ENCODE measurements at regions not wholly inside any gene's neighbourhood (a gene's known extent, or its start where the extent isn't known, plus 50 kb on each side); places are given as distances from the start of the nearest gene placed in this dataset.

DNA sequence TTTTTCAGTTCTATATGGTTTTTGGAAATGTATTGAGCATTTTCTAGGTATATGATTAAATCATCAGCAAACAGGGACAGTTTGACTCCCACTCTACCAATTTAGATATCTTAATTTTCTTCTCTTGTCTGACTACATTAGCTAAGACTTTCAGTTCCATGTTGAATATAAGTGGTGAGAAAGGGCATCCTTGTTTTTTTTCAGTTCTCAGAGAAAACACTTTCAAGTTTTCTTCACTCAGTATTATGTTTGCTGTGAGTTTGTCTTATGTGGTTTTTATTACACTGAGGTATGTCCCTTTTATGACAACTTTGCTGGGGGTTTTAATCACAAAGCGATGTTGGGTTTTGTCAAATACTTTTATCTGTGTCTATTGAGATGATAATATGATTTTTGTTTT is 352.6 kb downstream of the KDM5D start:
- TF ChIP-seq, protein P1, sequence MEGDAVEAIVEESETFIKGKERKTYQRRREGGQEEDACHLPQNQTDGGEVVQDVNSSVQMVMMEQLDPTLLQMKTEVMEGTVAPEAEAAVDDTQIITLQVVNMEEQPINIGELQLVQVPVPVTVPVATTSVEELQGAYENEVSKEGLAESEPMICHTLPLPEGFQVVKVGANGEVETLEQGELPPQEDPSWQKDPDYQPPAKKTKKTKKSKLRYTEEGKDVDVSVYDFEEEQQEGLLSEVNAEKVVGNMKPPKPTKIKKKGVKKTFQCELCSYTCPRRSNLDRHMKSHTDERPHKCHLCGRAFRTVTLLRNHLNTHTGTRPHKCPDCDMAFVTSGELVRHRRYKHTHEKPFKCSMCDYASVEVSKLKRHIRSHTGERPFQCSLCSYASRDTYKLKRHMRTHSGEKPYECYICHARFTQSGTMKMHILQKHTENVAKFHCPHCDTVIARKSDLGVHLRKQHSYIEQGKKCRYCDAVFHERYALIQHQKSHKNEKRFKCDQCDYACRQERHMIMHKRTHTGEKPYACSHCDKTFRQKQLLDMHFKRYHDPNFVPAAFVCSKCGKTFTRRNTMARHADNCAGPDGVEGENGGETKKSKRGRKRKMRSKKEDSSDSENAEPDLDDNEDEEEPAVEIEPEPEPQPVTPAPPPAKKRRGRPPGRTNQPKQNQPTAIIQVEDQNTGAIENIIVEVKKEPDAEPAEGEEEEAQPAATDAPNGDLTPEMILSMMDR (IDR thresholded peaks at IDR 0.05) = no peak

DNA sequence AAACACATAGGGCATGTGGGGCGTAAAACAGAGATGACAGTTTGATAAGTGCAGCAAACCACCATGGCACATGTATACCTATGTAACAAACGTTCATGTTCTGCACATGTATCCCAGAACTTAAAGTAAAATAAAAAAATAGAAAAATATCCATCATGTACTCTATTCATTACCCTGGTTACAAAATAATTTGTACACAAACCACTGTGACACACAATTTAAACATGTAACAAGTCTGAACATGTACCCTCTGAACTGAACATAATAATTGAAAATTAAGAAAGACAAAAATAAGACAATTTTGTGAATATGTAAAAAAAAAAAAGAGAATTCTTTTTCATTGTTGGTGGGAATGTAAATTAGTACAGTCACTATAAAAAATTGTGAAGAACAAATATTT is 379.2 kb downstream of the KDM5D start:
- TF ChIP-seq, protein P1 (IDR thresholded peaks at IDR 0.05) = no peak

DNA sequence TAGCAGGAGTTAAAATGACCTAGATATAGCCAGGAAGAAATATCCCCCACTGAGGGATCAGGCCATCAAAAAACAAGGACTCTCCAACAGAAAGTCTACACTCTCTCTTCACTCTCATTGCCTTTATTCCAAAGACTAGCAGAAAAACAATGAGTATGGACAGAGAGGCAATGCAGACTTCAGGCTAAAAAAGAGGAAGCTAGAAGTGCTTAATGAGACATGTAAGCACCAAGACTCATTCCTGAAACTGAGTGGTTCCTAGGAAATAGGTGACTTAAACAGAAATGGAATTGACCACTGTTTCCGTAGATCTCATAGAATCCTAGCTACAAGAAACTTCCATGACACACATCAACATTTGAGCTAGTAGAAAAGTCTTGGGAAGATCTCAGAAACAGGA is 387.3 kb downstream of the KDM5D start:
- TF ChIP-seq, protein P1 (IDR thresholded peaks at IDR 0.05) = no peak

DNA sequence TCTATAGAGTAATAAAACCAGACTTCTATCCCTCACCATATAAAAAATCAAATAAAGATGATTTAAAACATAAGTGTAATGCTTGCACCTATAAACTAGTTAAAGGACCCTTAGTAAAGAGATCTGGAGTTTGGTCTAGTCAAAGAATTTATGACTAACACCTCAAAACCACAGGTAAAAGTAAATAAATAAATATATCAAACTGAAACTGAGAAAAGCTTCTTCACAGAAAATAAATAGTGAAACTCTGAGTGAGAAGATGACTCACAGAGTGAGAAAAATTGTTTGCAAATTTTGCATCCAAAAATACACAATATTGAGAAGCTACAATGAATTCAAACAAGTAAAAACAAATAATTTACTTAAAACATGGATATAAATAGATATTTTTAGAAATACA is 387.8 kb downstream of the KDM5D start:
- TF ChIP-seq, protein P1 (IDR thresholded peaks at IDR 0.05) = no peak

DNA sequence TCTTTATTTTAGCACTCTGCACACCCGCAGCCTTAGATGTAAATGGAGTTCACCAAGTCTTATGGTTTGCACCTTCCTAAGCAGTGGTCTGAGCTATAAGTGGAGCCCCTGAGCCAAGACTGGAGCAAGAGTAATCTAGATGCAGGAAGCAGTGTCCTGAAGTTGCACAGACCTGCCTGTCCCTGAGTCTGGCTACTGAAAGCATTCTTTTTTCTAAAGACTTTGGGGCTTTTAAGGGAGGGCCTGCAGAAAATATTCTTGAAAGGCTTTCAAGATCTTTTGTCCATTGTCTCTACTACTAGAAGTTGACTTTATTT is 389.7 kb downstream of the KDM5D start:
- TF ChIP-seq, protein P1 (IDR thresholded peaks at IDR 0.05) = no peak

DNA sequence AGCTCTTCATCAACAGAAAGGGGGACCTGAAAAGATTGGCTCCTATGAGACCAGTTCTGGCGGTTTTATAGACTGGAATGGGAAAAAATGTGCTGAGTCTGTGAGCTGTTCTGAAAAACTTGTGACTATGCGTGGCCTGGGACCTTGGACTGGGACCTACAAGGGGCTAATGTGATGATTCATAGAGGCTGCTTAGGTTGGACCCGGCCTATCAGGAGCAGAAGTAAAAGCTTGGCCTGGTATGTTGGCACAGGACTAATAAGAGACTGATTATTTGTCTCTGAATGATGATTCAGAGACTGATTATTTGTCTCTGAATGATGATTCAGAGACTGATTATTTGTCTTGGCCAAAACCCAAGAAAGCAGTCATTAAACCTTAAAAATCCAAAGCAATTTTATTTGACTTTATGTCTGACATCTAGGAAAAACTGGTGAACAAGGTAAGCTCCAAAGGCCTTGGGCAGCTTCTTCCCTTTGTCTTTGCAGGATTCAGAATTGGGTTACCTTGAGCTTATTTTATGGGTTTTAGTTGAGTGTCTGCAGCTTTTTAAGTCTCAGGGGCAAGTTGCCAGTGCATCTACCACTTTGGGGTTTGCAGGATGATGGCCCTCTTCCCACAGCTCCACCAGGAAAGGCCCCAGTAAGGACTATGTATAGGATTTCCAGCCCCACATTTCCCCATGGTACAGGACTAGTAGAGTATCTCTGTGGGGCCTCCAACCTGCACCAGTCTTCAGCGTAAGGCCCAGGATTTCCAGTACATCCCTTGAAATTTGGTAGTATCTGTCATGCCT is 390.3 kb downstream of the KDM5D start:
- TF ChIP-seq, protein P1 (IDR thresholded peaks at IDR 0.05) = no peak

DNA sequence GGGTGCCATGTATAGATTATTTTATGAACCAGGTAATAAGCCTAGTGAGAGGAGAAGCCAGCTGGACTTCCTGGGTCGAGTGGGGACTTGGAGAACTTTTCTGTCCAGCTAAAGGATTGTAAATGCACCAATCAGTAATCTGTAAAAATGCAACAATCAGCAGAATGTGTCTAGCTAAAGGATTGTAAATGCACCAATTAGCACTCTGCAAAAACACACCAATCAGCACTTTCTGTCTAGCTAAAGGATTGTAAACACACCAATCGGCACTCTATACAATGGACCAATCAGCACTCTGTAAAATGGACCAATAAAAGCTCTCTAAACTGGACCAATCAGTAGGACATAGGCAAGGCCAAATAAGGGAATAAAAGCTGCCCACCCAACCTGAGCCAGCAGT is 392.9 kb downstream of the KDM5D start:
- TF ChIP-seq, protein P1 (IDR thresholded peaks at IDR 0.05) = no peak

DNA sequence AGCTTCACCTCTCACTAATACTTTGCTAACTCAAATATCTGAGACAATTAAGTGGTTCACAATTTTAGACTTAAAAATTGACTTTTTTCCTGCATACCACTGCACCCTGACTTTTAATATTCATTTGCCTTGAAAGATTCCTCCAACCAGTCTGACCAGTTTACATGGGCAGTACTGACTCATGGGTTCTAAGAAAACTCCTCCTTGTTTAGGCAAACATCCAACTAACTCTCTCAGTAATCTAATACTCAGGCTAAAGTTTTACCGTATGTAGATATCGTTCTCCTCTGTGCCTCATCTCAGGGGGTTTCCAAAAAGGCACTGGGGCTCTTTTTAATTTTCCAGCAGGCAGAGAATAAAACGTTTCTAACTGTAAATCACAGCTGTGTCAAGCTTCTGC is 422.8 kb downstream of the KDM5D start:
- TF ChIP-seq, protein P1 (IDR thresholded peaks at IDR 0.05) = no peak
